ENCODE measurements at regions not wholly inside any gene's neighbourhood (a gene's known extent, or its start where the extent isn't known, plus 50 kb on each side); places are given as distances from the start of the nearest gene placed in this dataset.

GRCh38 chr7:38086857-38087256 lies 91.2 kb upstream of the STARD3NL start:
- DNase-seq = no peak

GRCh38 chr7:38102507-38102906 lies 75.5 kb upstream of the STARD3NL start:
- DNase-seq = peak; percentile 35

GRCh38 chr7:38105874-38106483 lies 72.1 kb upstream of the STARD3NL start:
- peak; percentile 42 for DNase-seq

GRCh38 chr7:38107486-38107893 lies 70.6 kb upstream of the STARD3NL start:
- peak; percentile 48 for DNase-seq

GRCh38 chr7:38112075-38112474 lies 66.0 kb upstream of the STARD3NL start:
- DNase-seq = no peak

GRCh38 chr7:38120076-38120475 lies 58.0 kb upstream of the STARD3NL start:
- DNase-seq = no peak

- no peak for DNase-seq
Measured at GRCh38 chr7:38122501-38122900, 55.5 kb upstream of the STARD3NL start.

GRCh38 chr7:38123494-38123893 lies 54.6 kb upstream of the STARD3NL start:
- no peak for DNase-seq

- no peak for DNase-seq
Measured at GRCh38 chr7:38127216-38128207, 50.5 kb upstream of the STARD3NL start.

All from muscle of arm (tissue), 1 donor.